ENCODE measurements at regions not wholly inside any gene's neighbourhood (a gene's known extent, or its start where the extent isn't known, plus 50 kb on each side); places are given as distances from the start of the nearest gene placed in this dataset.

DNA sequence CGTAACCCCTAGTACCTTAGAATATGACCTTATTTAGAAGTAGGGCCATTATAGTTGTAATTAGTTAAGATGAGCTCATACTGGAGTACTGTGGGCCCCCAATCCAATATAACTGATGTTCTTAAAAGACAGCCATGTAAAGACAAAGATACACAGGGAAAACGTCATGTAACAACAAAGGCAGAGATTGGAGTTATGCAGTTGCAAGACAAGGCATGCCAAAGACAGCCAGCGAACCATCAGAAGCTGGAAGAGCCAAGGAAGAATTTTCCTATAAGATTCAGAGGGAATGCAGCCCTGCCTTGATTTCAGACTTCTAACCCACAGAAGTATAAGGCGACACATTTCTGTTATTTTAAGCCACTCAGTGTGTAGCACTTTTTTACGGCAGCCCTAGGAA, 55.9 kb upstream of the TLK1 start:
- Histone ChIP-seq H3K27me3 (ENCODE audit: insufficient read depth, low read depth, severe bottlenecking) (no peaks in the 10 kb centered on the region), H3K9me3 (ENCODE audit: severe bottlenecking) (peaks cover 9% of the 10 kb centered on the region), H3K36me3 (no peaks in the 10 kb centered on the region), H3K4me3 (ENCODE audit: low read depth, low read length) (no peak overlapping the region), H3K27ac (no peak overlapping the region)
- TF ChIP-seq, protein P1, sequence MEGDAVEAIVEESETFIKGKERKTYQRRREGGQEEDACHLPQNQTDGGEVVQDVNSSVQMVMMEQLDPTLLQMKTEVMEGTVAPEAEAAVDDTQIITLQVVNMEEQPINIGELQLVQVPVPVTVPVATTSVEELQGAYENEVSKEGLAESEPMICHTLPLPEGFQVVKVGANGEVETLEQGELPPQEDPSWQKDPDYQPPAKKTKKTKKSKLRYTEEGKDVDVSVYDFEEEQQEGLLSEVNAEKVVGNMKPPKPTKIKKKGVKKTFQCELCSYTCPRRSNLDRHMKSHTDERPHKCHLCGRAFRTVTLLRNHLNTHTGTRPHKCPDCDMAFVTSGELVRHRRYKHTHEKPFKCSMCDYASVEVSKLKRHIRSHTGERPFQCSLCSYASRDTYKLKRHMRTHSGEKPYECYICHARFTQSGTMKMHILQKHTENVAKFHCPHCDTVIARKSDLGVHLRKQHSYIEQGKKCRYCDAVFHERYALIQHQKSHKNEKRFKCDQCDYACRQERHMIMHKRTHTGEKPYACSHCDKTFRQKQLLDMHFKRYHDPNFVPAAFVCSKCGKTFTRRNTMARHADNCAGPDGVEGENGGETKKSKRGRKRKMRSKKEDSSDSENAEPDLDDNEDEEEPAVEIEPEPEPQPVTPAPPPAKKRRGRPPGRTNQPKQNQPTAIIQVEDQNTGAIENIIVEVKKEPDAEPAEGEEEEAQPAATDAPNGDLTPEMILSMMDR (IDR thresholded peaks at IDR 0.05; ENCODE audit: low read depth, low read length): no peak
- DNase-seq: no peak

DNA sequence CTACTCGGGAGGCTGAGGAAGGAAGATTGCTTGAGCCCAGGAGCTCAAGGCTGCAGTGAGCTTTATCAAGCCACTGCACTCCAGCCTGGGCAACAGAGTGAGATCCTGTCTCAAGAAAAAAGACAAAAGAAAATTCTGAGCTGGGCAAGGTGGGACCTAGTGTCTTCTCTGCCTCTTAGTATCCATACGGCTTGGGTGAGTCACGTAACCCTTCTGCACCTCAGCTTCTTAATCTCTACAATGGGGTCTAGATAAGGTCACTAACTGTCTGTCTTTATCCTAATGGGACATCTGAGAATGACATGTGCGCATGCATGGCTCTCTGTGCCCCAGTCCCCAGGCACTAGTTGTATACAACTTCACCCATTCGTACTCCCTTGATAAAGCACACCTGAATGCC, 53.4 kb upstream of the TLK1 start:
- H3K27ac ChIP-seq: no peak overlapping the region
- TF ChIP-seq, protein P1 (IDR thresholded peaks at IDR 0.05; ENCODE audit: low read depth, low read length): no peak
- no peaks in the 10 kb centered on the region for H3K27me3 ChIP-seq (ENCODE audit: insufficient read depth, low read depth, severe bottlenecking)
- H3K36me3 ChIP-seq: no peaks in the 10 kb centered on the region
- no peak overlapping the region for H3K4me3 ChIP-seq (ENCODE audit: low read depth, low read length)
- no peak for DNase-seq
- H3K9me3 ChIP-seq (ENCODE audit: severe bottlenecking): peaks cover 7% of the 10 kb centered on the region

DNA sequence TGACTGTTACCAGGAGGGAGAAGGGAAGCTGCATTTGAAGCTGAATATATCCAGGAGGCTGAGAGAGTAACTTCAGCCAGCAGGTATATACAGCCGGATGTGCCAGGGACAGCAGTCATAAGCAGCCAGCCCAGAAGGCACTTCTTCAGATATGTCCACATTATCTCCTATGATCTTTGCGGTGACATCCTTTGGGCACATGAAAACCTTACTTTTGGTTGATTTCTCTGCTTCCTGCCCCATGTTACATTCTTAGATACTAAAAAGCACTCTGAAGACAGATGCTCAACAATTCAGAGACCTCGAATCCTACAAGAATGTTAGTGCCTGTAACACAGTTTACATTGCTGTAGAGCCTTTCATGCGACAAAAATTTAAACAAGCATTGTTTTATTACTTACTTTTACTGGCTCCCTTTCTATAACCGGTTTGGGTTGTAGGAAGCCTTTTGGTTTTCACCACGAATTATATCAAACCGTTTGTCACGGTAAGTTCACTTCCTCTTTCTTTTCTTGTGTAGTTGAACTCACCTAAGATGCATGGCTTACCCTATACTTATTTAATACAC, 50.3 kb upstream of the TLK1 start:
- no peak overlapping the region for H3K27ac ChIP-seq
- no peak for DNase-seq
- H3K4me3 ChIP-seq (ENCODE audit: low read depth, low read length): no peak overlapping the region
- TF ChIP-seq, protein P1 (IDR thresholded peaks at IDR 0.05; ENCODE audit: low read depth, low read length): no peak
- H3K9me3 ChIP-seq (ENCODE audit: severe bottlenecking): no peaks in the 10 kb centered on the region
- H3K36me3 ChIP-seq: no peaks in the 10 kb centered on the region
- no peaks in the 10 kb centered on the region for H3K27me3 ChIP-seq (ENCODE audit: insufficient read depth, low read depth, severe bottlenecking)
